ENCODE measurements at regions not wholly inside any gene's neighbourhood (a gene's known extent, or its start where the extent isn't known, plus 50 kb on each side); places are given as distances from the start of the nearest gene placed in this dataset.

DNA sequence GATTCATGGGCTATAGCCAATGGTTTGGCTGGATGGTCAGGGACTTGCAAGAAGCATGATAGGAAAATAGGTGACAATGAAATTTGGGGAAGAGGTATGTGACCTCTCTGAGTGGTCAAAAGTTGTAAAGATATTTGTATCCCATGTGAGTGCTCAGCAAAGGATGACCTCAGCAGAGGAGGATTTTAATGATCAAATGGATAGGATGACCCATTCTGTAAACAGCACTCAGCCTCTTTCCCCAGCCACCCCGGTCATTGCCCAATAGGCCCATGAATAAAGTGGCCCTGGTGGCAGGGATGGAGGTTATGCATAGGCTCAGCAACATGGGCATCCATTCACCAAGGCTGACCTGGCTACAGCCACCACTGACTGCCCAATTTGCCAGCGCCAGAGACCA, 138.4 kb upstream of the SPDL1 start:
- DNase-seq = no peak

DNA sequence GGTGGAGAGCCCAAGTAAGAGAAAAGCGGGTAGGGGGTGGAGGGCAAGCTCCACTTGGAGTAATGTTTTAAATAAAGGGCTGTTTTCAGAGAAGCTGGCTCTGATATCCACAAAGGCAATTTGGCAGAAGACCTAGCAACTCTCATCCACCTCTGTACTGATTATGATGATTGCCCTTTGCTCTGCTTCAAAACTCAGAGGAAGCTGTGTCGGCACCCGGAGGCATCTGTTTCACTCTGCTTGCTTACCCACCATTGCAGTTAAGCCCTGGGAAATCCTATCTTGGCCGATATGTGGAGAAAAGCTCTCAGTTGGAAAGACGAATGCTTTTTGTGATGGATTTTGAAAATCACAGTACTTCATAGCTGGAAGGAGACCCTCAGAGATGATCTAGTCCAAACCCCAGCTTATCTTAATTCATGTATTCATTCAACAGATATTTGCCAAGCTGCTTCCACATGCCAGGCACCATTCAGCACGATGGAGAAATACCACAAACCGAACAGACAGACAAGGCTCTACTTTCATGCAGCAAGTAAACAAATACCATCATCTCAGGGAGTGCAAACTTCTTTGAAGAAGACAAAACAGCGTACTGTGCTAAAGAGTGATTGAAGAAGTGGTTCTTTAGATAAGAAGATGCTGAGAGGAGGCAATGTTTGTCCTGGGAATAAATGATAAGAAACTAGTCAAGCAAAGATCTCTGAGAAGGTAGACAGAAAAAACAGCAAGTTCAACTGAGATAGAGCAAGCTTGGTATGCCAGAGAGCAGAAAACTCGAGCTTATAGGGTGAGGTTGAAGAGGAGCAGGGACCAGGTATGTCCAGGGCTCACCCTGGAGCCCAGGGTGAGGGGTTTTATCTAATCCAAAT, 140.4 kb upstream of the SPDL1 start:
- DNase-seq = no peak

GRCh38 chr5:169442403-169442874, 141.1 kb upstream of the SPDL1 start:
- DNase-seq = no peak

DNA sequence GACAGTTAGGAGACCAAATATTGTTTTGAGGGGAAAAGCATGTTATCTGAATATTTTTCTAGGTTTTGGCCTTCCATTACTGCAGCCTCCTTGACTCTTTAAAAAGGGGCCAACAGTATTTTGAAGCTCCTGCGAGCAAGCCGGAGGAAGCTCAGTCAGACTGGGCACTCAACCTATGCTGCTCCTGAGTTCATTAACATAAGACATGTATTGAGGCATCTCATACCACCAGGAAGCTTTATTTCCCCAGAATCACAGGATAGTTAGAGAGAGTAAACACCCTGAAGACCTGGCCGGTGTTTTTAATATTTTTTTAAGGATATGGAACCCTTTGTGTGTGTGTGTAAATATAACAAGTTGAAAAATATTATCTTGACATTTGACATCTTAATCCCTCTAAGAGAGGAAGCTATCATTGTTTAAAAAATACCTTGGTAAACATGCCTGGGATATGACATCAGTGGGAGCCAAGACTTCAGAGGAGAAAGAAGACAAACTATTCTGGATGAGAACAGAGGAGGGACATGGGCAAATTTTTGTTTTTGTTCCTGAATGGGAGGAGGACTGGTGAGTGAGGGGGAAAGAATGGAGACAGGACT, 139.3 kb upstream of the SLIT3 start:
- DNase-seq = no peak

GRCh38 chr5:169439362-169439761, 138.4 kb upstream of the SLIT3 start:
- no peak for DNase-seq

- DNase-seq = no peak
Observed at GRCh38 chr5:169435506-169436229, 134.7 kb upstream of the SLIT3 start.

GRCh38 chr5:169433221-169433651, 132.3 kb upstream of the SLIT3 start:
- DNase-seq = no peak

GRCh38 chr5:169431386-169431785, 130.4 kb upstream of the SLIT3 start:
- DNase-seq = no peak

DNA sequence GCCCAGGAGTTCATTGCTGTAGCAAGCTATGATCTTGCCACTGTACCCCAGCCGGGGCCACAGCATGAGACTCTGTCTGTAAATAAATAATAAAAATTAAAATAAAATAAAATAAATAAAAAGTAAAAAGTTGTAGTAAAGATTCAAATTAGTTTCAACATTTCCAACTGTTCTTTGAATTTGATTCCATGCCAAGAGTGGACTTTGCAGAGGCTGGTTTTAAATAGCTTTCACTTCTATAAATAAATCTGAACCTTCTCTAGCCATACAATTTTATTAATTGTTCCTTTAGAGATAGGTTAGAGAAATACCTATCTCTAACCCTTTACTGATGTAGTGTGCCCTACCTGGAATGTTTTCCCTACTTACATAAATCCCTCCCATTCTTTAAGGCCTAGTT, 129.7 kb upstream of the SLIT3 start:
- no peak for DNase-seq

DNA sequence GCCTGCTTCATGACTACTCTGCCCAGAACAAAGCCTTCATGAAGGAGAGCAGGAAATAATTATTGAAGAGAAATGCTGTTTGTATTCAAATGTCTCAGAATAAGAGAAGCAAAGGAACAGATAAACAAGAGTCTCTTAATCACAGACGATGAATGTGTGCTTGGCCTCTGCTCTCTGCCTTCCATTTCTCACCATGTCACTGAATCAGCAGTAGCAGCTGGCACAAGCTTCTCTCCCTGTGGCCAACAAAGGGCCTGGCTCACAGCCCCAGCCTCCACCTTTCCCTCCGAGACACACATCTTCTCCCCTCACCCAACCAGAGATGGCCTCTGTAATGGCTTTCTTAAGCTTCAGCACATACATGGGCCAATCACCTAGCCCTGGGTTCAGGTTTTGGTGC, 128.1 kb upstream of the SLIT3 start:
- DNase-seq = no peak

- no peak for DNase-seq
Observed at GRCh38 chr5:169426784-169427183, 125.8 kb upstream of the SLIT3 start.

DNA sequence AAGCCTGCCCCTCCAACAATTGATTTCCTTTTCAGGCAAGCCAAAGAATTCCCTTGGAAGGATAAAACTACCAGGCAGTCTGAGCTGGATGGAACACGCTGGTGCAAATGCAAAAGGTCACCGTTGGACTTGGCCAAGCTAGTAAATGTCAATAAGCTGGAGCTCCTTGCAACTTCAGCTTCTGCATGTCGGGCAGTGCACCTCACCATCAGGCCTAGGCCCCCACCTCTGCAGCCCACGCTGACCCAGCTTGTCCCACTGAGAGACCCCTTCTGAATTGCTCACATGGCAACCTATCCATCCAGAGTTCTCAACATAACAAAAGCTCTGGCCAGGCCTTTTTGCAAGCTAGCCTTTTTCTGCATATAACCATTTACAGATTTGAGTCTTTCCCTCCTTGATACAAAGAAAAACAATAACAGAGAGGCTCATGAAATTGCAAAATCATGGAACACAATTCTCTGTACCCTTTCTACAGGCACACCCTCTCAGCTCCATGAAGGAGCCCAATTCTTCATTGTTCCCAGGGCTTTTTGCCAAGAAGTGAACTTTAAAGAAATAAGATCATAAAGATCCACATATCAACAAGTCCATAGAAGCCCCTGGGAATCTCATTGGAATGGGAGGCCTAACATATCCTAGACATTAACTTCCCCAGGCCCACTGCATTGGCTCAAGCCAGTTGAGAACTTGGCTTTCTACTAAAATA, 123.9 kb upstream of the SLIT3 start:
- no peak for DNase-seq

GRCh38 chr5:169424279-169424655, 123.3 kb upstream of the SLIT3 start:
- DNase-seq = no peak

DNA sequence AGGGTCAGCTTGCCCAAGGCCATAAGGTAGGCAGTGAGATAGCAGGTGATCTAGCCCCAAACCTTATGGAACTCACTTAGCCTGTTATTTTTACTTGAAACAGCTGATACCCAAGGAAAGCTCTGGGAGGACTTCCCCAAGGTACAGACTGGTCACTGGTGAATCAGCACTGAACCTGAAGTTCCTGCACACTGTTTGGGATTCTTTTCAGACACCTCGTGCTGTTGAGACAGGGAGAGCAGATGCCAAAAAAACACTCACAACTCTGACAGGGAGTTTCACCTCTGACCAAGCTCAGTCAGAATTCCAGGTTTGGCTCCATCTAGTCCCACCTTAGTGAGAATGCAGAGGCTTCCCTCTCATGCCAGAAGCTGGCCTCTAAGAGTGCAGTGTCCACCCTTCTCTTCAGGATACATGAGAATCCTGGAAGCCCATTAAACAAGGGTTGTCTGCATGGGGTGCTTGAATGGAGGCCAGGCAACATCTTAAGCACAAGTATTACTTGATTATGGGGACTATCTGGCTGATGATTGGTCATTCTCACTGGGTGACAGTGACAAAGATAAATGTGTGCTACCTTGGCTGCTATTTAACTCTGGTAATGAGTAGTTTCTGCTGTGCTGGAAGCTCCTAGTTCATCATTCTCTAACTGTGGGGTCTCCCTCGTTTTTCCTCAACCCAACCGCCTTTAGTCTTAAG, 122.8 kb upstream of the SLIT3 start:
- DNase-seq = no peak

DNA sequence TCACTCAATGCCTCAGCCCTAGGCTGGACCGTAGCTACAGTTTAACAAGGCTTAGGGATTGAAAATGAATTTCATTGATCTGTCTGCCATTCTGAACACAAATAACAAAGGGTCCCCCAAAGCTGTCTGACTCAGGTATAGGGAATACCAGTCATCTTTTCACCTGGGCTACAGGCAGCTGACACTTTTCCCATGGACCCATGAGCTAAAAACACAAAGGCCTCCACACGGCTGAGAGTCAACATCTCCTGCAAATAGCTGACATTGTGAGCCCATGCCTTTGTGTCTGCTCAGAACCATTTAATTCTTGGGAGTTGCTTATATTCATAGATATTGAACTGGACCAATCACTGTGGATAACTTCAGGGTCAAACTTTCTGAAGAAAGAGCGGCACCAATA, 121.1 kb upstream of the SLIT3 start:
- DNase-seq = no peak

DNA sequence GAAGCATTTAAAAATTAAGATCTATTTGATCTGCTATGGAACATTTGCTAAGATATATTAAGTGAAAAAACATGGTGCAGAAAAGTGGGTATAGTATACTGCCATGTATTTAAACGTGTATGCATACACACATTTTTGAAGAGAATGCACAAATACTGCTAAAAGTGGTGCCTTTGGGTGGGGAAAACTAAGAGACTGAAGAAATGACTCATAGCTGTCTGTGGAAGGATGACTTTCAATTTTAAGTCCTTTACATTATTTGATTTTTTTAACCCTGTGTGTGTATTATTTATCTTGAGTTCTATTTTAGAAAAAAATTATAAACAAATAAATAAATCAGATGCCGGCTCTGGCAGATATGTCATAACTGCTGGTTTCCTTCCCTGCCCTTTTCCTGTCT, 120.7 kb upstream of the SLIT3 start:
- DNase-seq = no peak

DNA sequence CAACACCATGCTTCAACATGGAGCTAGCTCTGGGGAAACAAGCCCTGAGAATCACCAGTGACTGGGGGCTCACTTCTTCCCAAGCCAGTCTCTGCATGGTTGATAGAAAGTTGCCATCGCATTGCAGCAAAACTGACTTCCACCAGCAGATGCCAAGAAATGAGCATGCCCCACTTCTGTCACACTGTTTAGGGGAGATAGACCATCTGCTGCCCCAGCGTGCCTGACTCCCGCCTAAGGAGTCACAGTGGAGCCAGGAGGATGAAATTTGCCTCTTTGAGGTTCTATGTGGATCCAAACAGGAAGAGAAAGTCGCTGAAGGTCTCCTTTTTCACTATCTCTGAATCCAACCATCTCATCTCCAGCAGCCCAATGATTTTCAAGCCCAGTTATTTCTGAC, 116.7 kb upstream of the SLIT3 start:
- DNase-seq = no peak

- DNase-seq = no peak
Observed at GRCh38 chr5:169416583-169417196, 115.8 kb upstream of the SLIT3 start.

DNA sequence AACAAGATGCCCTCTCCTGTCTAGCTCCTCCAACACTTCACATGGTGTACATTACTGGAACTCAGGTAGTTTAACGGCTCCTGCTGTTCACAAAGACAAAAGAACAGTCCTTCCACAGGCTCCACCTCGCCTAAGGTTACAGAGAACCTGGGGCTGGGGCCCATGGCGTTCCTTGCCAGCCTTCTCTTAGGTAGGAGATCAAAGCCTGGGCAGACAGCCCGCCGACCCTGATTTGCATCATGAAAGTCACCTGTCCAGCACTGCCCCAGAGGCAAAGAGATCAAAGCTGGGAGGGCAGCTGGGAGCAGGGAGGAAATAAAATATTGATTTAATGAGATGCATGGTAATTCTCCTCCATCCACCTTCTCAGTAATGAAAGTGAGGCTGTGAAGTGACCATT, 115.0 kb upstream of the SLIT3 start:
- DNase-seq = no peak

DNA sequence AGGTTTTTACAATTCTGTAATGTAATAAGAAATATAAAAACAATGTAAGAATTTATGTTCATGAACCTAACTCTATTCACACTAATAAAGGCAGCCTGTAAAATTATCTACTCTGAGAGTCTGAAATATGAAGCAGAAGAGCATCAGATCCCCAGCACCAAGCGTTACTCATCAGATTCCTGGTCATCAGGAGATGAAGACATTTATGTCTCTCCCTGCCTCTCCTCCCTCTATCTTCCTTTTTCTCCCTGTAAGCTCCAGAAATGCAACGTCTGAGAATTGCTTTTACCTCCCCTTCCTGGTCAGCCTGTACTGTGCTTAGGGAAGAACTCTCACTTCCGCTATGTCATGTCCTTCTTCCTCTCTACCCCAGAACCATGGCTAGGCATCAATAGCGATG, 114.4 kb upstream of the SLIT3 start:
- no peak for DNase-seq

GRCh38 chr5:169413416-169413815, 112.5 kb upstream of the SLIT3 start:
- DNase-seq = no peak

DNA sequence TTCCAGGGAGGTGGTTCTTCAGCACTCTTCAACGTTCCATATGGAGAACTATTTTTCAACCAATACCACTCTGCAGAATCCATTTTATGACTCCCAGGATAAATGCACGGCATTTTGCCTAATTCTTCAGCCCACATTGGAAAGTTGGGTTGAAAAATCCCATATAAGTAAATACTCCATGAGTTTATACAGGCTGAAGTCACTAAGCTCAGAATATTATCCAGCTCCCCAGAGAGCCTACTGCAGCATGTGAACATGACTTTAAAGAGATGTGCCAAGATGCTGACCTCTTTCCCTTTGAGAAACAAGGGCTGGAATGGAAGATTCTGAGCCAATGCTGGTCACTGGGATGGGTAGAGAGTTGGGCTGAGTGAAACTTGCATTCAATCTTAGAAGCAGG, 111.9 kb upstream of the SLIT3 start:
- no peak for DNase-seq

Data from hematopoietic multipotent progenitor cell treated with erythropoietin and hydrocortisone succinate and interleukin-3 and kit ligand, for 4 days (in vitro differentiated cells).